GM23338 (cell line): ENCODE measurements at regions not wholly inside any gene's neighbourhood (a gene's known extent, or its start where the extent isn't known, plus 50 kb on each side); places are given as distances from the start of the nearest gene placed in this dataset.

Experiments
- ATAC-seq: fragments of 200-7000 bp; cut with Tn5 transposase; 3 replicates; pipeline ENCODE4 v1.9.1; 2020
- DNase-seq: peaks from one replicate; pipeline ENCODE4 v3.0.0-alpha.2; 2015; ENCODE audit warnings: low spot score
- H2AFZ ChIP-seq: fragments of 200-600 bp; sonication (generic); 2 replicates; pipeline ENCODE4 v1.8.0; 2016; ENCODE audit warnings: antibody characterized with exemption, mild to moderate bottlenecking, moderate library complexity
- H3F3A ChIP-seq: fragments of 200-600 bp; sonication (generic); replicated peaks from 2 replicates; pipeline ENCODE4 v1.8.0; 2017; ENCODE audit warnings: antibody characterized with exemption, mixed run types, low read depth
- H3K27ac ChIP-seq: fragments of 200-600 bp; sonication (generic); 2 replicates; pipeline ENCODE4 v1.6.1; 2016; ENCODE audit warnings: low read depth
- H3K27me3 ChIP-seq: fragments of 200-600 bp; sonication (generic); 2 replicates; pipeline ENCODE4 v1.8.0; 2016; ENCODE audit warnings: mild to moderate bottlenecking, mixed run types, moderate library complexity; ENCODE audit not compliant: insufficient read depth
- H3K36me3 ChIP-seq: fragments of 200-600 bp; sonication (generic); 2 replicates; pipeline ENCODE4 v1.8.0; 2016; ENCODE audit warnings: mild to moderate bottlenecking; ENCODE audit not compliant: insufficient read depth
- H3K4me1 ChIP-seq: fragments of 200-600 bp; sonication (generic); 2 replicates; pipeline ENCODE4 v1.8.0; 2016; ENCODE audit warnings: mild to moderate bottlenecking, moderate library complexity; ENCODE audit not compliant: insufficient read depth
- H3K4me2 ChIP-seq: fragments of 200-600 bp; sonication (generic); 2 replicates; pipeline ENCODE4 v1.7.1; 2017; ENCODE audit warnings: mixed run types
- H3K4me3 ChIP-seq: fragments of 200-600 bp; sonication (generic); 2 replicates; pipeline ENCODE4 v1.6.1; 2016; ENCODE audit warnings: mixed run types
- H3K79me2 ChIP-seq: fragments of 200-600 bp; sonication (generic); replicated peaks from 2 replicates; pipeline ENCODE4 v1.8.0; 2017; ENCODE audit warnings: mild to moderate bottlenecking; ENCODE audit not compliant: insufficient read depth
- H3K9me2 ChIP-seq: fragments of 200-600 bp; sonication (generic); 2 replicates; pipeline ENCODE4 v1.8.0; 2017; ENCODE audit not compliant: insufficient read depth
- H4K20me1 ChIP-seq: fragments of 200-600 bp; sonication (generic); replicated peaks from 2 replicates; pipeline ENCODE4 v1.8.0; 2017; ENCODE audit warnings: mild to moderate bottlenecking; ENCODE audit not compliant: insufficient read depth
- H3K27ac Mint-ChIP-seq: 2 replicates; pipeline ENCODE4 v1.8.0; 2020; ENCODE audit warnings: inconsistent platforms, mild to moderate bottlenecking, moderate library complexity, mixed read lengths
- H3K27me3 Mint-ChIP-seq: 3 replicates; pipeline ENCODE4 v1.8.0; 2022; ENCODE audit warnings: low read depth, mild to moderate bottlenecking, moderate library complexity, mixed read lengths, inconsistent platforms; ENCODE audit not compliant: insufficient read depth, poor library complexity
- H3K36me3 Mint-ChIP-seq: 3 replicates; pipeline ENCODE4 v1.8.0; 2021; ENCODE audit warnings: low read depth, mild to moderate bottlenecking, inconsistent platforms, moderate library complexity, mixed read lengths
- H3K4me1 Mint-ChIP-seq: 3 replicates; pipeline ENCODE4 v1.8.0; 2020; ENCODE audit warnings: mild to moderate bottlenecking, inconsistent platforms, mixed read lengths
- H3K4me3 Mint-ChIP-seq: 3 replicates; pipeline ENCODE4 v1.8.0; 2021; ENCODE audit warnings: moderate library complexity, mild to moderate bottlenecking, inconsistent platforms, mixed read lengths
- H3K9me3 Mint-ChIP-seq: 3 replicates; pipeline ENCODE4 v1.8.0; 2020; ENCODE audit warnings: moderate library complexity, mild to moderate bottlenecking, inconsistent platforms, mixed read lengths
- CREB1 ChIP-seq: fragments of 250-450 bp; sonication (Bioruptor Pico); IDR thresholded peaks from 2 replicates; pipeline ENCODE4 v1.5.0; 2020; ENCODE audit warnings: low read depth, mild to moderate bottlenecking, moderate library complexity
- ETS1 ChIP-seq: IDR thresholded peaks from 2 replicates; pipeline ENCODE4 v1.6.1; 2016; ENCODE audit warnings: antibody characterized with exemption
- EZH2 ChIP-seq: fragments of 200-600 bp; sonication (generic); IDR thresholded peaks from one replicate; pipeline ENCODE4 v1.8.0; 2017; ENCODE audit warnings: antibody characterized with exemption, mild to moderate bottlenecking, low read depth; ENCODE audit not compliant: unreplicated experiment
- EZH2phosphoT487 ChIP-seq: fragments of 200-600 bp; sonication (generic); IDR thresholded peaks from one replicate; pipeline ENCODE4 v1.8.1; 2018; ENCODE audit warnings: antibody characterized with exemption; ENCODE audit not compliant: unreplicated experiment
- JUNB ChIP-seq: IDR thresholded peaks from one replicate; pipeline ENCODE4 v1.6.1; 2016; ENCODE audit warnings: antibody characterized with exemption; ENCODE audit not compliant: unreplicated experiment
- POLR2AphosphoS5 ChIP-seq: IDR thresholded peaks from 2 replicates; pipeline ENCODE4 v1.6.1; 2016; ENCODE audit warnings: antibody characterized with exemption, low read depth
- STAT1 ChIP-seq: IDR thresholded peaks from one replicate; pipeline ENCODE4 v1.6.1; 2016; ENCODE audit warnings: antibody characterized with exemption; ENCODE audit not compliant: unreplicated experiment
- TF ChIP-seq, protein P1 (sequence below), 2 experiments: fragments of 200-600 bp in 1 of 2; sonication (generic) in 1 of 2; conservative IDR thresholded peaks; 2 replicates each; pipeline versions ENCODE4 v1.5.1 to v1.6.1; 2016 to 2017; ENCODE audit warnings: antibody characterized with exemption in 2 of 2, low read depth in 2 of 2, mild to moderate bottlenecking in 2 of 2, moderate library complexity in 1 of 2
- TF ChIP-seq, protein P2 (sequence below): fragments of 250-450 bp; sonication (Bioruptor Pico); IDR thresholded peaks from 2 replicates; pipeline ENCODE4 v1.5.0; 2020; ENCODE audit warnings: mild to moderate bottlenecking, moderate library complexity

GRCh38 chr6:168217880-168218537, 101.6 kb downstream of the DACT2 start:
- Histone ChIP-seq H3K9me2 (no peaks in the 10 kb centered on the region), H4K20me1 (no peaks in the 10 kb centered on the region), H3K4me2 (no peak overlapping the region), H3K4me1 (peaks cover 15% of the 10 kb centered on the region), H3K27me3 (no peaks in the 10 kb centered on the region), H3K4me3 (no peak overlapping the region), H3F3A (no peaks in the 10 kb centered on the region), H2AFZ (no peak overlapping the region), H3K27ac (no peak overlapping the region), H3K79me2 (no peaks in the 10 kb centered on the region), H3K36me3 (no peaks in the 10 kb centered on the region)
- TF ChIP-seq, protein P1, sequence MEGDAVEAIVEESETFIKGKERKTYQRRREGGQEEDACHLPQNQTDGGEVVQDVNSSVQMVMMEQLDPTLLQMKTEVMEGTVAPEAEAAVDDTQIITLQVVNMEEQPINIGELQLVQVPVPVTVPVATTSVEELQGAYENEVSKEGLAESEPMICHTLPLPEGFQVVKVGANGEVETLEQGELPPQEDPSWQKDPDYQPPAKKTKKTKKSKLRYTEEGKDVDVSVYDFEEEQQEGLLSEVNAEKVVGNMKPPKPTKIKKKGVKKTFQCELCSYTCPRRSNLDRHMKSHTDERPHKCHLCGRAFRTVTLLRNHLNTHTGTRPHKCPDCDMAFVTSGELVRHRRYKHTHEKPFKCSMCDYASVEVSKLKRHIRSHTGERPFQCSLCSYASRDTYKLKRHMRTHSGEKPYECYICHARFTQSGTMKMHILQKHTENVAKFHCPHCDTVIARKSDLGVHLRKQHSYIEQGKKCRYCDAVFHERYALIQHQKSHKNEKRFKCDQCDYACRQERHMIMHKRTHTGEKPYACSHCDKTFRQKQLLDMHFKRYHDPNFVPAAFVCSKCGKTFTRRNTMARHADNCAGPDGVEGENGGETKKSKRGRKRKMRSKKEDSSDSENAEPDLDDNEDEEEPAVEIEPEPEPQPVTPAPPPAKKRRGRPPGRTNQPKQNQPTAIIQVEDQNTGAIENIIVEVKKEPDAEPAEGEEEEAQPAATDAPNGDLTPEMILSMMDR (conservative IDR thresholded peaks at IDR 0.05; ENCODE audit: low read depth in 2 of 2): no peak
- TF ChIP-seq STAT1: no peak
- TF ChIP-seq JUNB: no peak
- no peak for TF ChIP-seq EZH2phosphoT487
- TF ChIP-seq ETS1: no peak
- no peak for TF ChIP-seq CREB1
- no peak for DNase-seq
- H3K36me3 Mint-ChIP-seq: no peaks in the 10 kb centered on the region
- peaks cover 11% of the 10 kb centered on the region for H3K27me3 Mint-ChIP-seq
- H3K9me3 Mint-ChIP-seq: peaks cover 2% of the 10 kb centered on the region; the same call in 1 of the 3 replicates
- peaks cover 24% of the 10 kb centered on the region for H3K4me1 Mint-ChIP-seq
- no peak overlapping the region for H3K4me3 Mint-ChIP-seq
- ATAC-seq: no peak
- no peak overlapping the region for H3K27ac Mint-ChIP-seq

GRCh38 chr6:168217216-168217879, 102.2 kb downstream of the DACT2 start:
- no peaks in the 10 kb centered on the region for H3K36me3 Mint-ChIP-seq
- H3K4me1 Mint-ChIP-seq: peaks cover 24% of the 10 kb centered on the region
- no peaks in the 10 kb centered on the region for H3K9me2 ChIP-seq
- peaks cover 9% of the 10 kb centered on the region for H3K27me3 Mint-ChIP-seq
- no peaks in the 10 kb centered on the region for H4K20me1 ChIP-seq
- no peaks in the 10 kb centered on the region for H3K36me3 ChIP-seq
- H3K27ac ChIP-seq: no peak overlapping the region
- no peak overlapping the region for H3K4me3 ChIP-seq
- no peak overlapping the region for H3K27ac Mint-ChIP-seq
- H3F3A ChIP-seq: no peaks in the 10 kb centered on the region
- peaks cover 2% of the 10 kb centered on the region; the same call in 1 of the 3 replicates for H3K9me3 Mint-ChIP-seq
- H3K4me1 ChIP-seq: peaks cover 15% of the 10 kb centered on the region
- H3K4me2 ChIP-seq: no peak overlapping the region
- H3K4me3 Mint-ChIP-seq: no peak overlapping the region
- DNase-seq: no peak
- H3K79me2 ChIP-seq: no peaks in the 10 kb centered on the region
- H3K27me3 ChIP-seq: no peaks in the 10 kb centered on the region
- H2AFZ ChIP-seq: 0 out of 2 replicates have a peak overlapping the region, but pooled peaks have one; percentile 74
- peak; percentile 22 for ATAC-seq
- TF ChIP-seq EZH2 (no peak), POLR2AphosphoS5 (no peak), JUNB (no peak), STAT1 (no peak)
- TF ChIP-seq, protein P2, sequence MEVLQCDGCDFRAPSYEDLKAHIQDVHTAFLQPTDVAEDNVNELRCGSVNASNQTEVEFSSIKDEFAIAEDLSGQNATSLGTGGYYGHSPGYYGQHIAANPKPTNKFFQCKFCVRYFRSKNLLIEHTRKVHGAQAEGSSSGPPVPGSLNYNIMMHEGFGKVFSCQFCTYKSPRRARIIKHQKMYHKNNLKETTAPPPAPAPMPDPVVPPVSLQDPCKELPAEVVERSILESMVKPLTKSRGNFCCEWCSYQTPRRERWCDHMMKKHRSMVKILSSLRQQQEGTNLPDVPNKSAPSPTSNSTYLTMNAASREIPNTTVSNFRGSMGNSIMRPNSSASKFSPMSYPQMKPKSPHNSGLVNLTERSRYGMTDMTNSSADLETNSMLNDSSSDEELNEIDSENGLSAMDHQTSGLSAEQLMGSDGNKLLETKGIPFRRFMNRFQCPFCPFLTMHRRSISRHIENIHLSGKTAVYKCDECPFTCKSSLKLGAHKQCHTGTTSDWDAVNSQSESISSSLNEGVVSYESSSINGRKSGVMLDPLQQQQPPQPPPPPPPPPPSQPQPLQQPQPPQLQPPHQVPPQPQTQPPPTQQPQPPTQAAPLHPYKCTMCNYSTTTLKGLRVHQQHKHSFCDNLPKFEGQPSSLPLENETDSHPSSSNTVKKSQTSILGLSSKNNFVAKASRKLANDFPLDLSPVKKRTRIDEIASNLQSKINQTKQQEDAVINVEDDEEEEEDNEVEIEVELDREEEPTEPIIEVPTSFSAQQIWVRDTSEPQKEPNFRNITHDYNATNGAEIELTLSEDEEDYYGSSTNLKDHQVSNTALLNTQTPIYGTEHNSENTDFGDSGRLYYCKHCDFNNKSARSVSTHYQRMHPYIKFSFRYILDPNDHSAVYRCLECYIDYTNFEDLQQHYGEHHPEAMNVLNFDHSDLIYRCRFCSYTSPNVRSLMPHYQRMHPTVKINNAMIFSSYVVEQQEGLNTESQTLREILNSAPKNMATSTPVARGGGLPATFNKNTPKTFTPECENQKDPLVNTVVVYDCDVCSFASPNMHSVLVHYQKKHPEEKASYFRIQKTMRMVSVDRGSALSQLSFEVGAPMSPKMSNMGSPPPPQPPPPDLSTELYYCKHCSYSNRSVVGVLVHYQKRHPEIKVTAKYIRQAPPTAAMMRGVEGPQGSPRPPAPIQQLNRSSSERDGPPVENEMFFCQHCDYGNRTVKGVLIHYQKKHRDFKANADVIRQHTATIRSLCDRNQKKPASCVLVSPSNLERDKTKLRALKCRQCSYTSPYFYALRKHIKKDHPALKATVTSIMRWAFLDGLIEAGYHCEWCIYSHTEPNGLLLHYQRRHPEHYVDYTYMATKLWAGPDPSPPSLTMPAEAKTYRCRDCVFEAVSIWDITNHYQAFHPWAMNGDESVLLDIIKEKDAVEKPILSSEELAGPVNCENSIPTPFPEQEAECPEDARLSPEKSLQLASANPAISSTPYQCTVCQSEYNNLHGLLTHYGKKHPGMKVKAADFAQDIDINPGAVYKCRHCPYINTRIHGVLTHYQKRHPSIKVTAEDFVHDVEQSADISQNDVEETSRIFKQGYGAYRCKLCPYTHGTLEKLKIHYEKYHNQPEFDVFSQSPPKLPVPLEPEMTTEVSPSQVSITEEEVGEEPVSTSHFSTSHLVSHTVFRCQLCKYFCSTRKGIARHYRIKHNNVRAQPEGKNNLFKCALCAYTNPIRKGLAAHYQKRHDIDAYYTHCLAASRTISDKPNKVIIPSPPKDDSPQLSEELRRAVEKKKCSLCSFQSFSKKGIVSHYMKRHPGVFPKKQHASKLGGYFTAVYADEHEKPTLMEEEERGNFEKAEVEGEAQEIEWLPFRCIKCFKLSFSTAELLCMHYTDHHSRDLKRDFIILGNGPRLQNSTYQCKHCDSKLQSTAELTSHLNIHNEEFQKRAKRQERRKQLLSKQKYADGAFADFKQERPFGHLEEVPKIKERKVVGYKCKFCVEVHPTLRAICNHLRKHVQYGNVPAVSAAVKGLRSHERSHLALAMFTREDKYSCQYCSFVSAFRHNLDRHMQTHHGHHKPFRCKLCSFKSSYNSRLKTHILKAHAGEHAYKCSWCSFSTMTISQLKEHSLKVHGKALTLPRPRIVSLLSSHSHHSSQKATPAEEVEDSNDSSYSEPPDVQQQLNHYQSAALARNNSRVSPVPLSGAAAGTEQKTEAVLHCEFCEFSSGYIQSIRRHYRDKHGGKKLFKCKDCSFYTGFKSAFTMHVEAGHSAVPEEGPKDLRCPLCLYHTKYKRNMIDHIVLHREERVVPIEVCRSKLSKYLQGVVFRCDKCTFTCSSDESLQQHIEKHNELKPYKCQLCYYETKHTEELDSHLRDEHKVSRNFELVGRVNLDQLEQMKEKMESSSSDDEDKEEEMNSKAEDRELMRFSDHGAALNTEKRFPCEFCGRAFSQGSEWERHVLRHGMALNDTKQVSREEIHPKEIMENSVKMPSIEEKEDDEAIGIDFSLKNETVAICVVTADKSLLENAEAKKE (CRISPR knock-in tag): no peak
- TF ChIP-seq, protein P1 (conservative IDR thresholded peaks at IDR 0.05; ENCODE audit: low read depth in 2 of 2): no peak
